Keratinocyte (primary cell): ENCODE measurements at regions not wholly inside any gene's neighbourhood (a gene's known extent, or its start where the extent isn't known, plus 50 kb on each side); places are given as distances from the start of the nearest gene placed in this dataset.

Experiments
- CTCF ChIP-seq, 3 experiments: IDR thresholded peaks in 1 of 3; conservative IDR thresholded peaks in 1 of 3; optimal IDR thresholded peaks in 1 of 3; 2 replicates in 2 of 3; 3 replicates in 1 of 3; pipeline versions ENCODE3 to v1.5.1; 2011; ENCODE audit warnings: low read length in 3 of 3, mild to moderate bottlenecking in 3 of 3, moderate library complexity in 2 of 3, control low read depth in 1 of 3, inconsistent platforms in 1 of 3; ENCODE audit not compliant: insufficient read depth in 2 of 3; ENCODE audit errors: extremely low read depth in 1 of 3
- EZH2 ChIP-seq: IDR thresholded peaks from one replicate; pipeline ENCODE4 v1.6.1; 2012; ENCODE audit warnings: inconsistent platforms, mild to moderate bottlenecking, low read length, moderate library complexity

GRCh38 chr5:112534067-112534583 lies 115.0 kb upstream of the EPB41L4A start:
- TF ChIP-seq CTCF (optimal IDR thresholded peaks at IDR 0.05 in 1 of 3, IDR thresholded peaks at IDR 0.05 in 1 of 3, conservative IDR thresholded peaks at IDR 0.05 in 1 of 3; ENCODE audit: extremely low read depth in 1 of 3, insufficient read depth in 2 of 3, low read length in 3 of 3) (no peak), EZH2 (no peak)
